Spleen (tissue), 11 donors: ENCODE measurements at regions not wholly inside any gene's neighbourhood (a gene's known extent, or its start where the extent isn't known, plus 50 kb on each side); places are given as distances from the start of the nearest gene placed in this dataset.

Experiments
- DNase-seq: peaks from one replicate; pipeline ENCODE4 v3.0.0-alpha.2; 2020
- H3K27ac ChIP-seq, 8 donors: fragments of 200-600 bp; sonication (generic) in 7 of 8; 1 replicate in 4 of 8; 2 replicates in 4 of 8; pipeline versions ENCODE4 v1.5.0 to v1.8.0; 2016 to 2021; ENCODE audit warnings: inconsistent platforms in 4 of 8, mild to moderate bottlenecking in 4 of 8, moderate library complexity in 1 of 8
- H3K27me3 ChIP-seq, 7 donors: fragments of 200-600 bp; sonication (generic) in 6 of 7; replicated peaks in 1 of 7; 1 replicate in 4 of 7; 2 replicates in 3 of 7; pipeline versions ENCODE4 v1.5.0 to v1.8.0; 2016 to 2021; ENCODE audit warnings: inconsistent platforms in 3 of 7, mild to moderate bottlenecking in 1 of 7
- H3K36me3 ChIP-seq, 6 donors: fragments of 200-600 bp; sonication (generic) in 5 of 6; 1 replicate in 4 of 6; 2 replicates in 2 of 6; pipeline versions ENCODE4 v1.5.0 to v1.8.0; 2016 to 2021; ENCODE audit warnings: inconsistent platforms in 2 of 6
- H3K4me1 ChIP-seq, 6 donors: fragments of 200-600 bp; sonication (generic) in 5 of 6; 1 replicate in 3 of 6; 2 replicates in 3 of 6; pipeline versions ENCODE4 v1.5.0 to v1.8.0; 2016 to 2021; ENCODE audit warnings: inconsistent platforms in 3 of 6
- H3K4me3 ChIP-seq, 8 donors: fragments of 200-600 bp; sonication (generic) in 7 of 8; 1 replicate in 4 of 8; 2 replicates in 4 of 8; pipeline versions ENCODE4 v1.5.0 to v1.8.0; 2016 to 2021; ENCODE audit warnings: inconsistent platforms in 4 of 8, mild to moderate bottlenecking in 4 of 8, moderate library complexity in 2 of 8
- H3K9me3 ChIP-seq, 8 donors: fragments of 200-600 bp; sonication (generic) in 7 of 8; 1 replicate in 4 of 8; 2 replicates in 4 of 8; pipeline versions ENCODE4 v1.5.0 to v1.8.0; 2016 to 2021; ENCODE audit warnings: inconsistent platforms in 4 of 8
- POLR2A ChIP-seq, 3 donors: fragments of 450-650 bp; IDR thresholded peaks; one replicate each; pipeline ENCODE4 v1.5.1; 2017; ENCODE audit warnings: antibody characterized with exemption in 3 of 3, mild to moderate bottlenecking in 1 of 3
- POLR2AphosphoS5 ChIP-seq, 3 donors: sonication (generic); formaldehyde crosslinking; IDR thresholded peaks; one replicate each; pipeline ENCODE4 v1.5.1; 2017; ENCODE audit warnings: antibody characterized with exemption in 3 of 3
- WGBS, 5 donors: extraction: QIAGEN DNeasy Blood & Tissue Kit in 3 of 5; methylation state at CpG; one replicate each; pipeline versions ENCODE4 v1.1.5 to v1.1.7; 2013 to 2018; 5-methylcytosine and 5-hydroxymethylcytosine counted together
- intact Hi-C: fragments of 100-400 bp; cut with DNase I; formaldehyde crosslinking; loops from one replicate; pipeline ENCODE4 v1.15.0; 2023; ENCODE audit warnings: low total_unique reads
- TF ChIP-seq, protein P1 (sequence below), 11 experiments: fragments of 200-600 bp in 7 of 11; fragments of 450-650 bp in 4 of 11; sonication (generic) in 4 of 11; IDR thresholded peaks in 8 of 11; conservative IDR thresholded peaks in 3 of 11; 1 replicate in 7 of 11; 2 replicates in 4 of 11; pipeline versions ENCODE4 v1.4.0 to v1.8.0; 2016 to 2021; ENCODE audit warnings: antibody characterized with exemption in 11 of 11, inconsistent platforms in 4 of 11, mild to moderate bottlenecking in 1 of 11
- donor health status: healthy with polysubstance abuse.
- donor health status: DM: no; HTN: no; CAD: no; lungs with moderate emphysema.
- donor health status: DM: no; HTN: no; CAD: no.
- donor health status: Bipolar disorder and iron deficiency.
- donor health status: healthy.
- donor health status: DM: no; HTN: no; CAD: no.
- donor health status: DM: yes; HTN: yes; CAD: no.

DNA sequence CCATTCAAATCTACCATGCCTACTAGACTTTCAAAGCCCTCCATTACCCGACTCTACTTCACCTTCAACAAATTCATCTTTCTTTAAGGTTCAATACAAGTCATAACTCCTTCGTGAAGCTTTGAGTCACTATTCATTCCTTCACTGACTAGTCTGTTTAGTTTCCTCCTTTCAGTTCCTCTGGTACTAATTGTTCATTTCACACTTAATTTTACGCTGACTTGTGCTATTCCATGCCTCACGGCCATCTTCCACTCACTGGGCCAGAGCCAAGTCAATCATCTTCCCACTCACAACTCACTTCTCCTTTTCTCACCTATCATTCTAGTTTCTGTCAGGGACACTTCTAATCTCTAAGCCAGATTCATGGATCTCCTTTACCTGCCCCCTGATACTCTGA, 136.2 kb downstream of the MTX2 start:
- no peaks in the 10 kb centered on the region for H3K4me1 ChIP-seq
- TF ChIP-seq, protein P1, sequence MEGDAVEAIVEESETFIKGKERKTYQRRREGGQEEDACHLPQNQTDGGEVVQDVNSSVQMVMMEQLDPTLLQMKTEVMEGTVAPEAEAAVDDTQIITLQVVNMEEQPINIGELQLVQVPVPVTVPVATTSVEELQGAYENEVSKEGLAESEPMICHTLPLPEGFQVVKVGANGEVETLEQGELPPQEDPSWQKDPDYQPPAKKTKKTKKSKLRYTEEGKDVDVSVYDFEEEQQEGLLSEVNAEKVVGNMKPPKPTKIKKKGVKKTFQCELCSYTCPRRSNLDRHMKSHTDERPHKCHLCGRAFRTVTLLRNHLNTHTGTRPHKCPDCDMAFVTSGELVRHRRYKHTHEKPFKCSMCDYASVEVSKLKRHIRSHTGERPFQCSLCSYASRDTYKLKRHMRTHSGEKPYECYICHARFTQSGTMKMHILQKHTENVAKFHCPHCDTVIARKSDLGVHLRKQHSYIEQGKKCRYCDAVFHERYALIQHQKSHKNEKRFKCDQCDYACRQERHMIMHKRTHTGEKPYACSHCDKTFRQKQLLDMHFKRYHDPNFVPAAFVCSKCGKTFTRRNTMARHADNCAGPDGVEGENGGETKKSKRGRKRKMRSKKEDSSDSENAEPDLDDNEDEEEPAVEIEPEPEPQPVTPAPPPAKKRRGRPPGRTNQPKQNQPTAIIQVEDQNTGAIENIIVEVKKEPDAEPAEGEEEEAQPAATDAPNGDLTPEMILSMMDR (IDR thresholded peaks at IDR 0.05 in 8 of 11, conservative IDR thresholded peaks at IDR 0.05 in 3 of 11) = no peak
- TF ChIP-seq POLR2AphosphoS5 (IDR thresholded peaks at IDR 0.05) = no peak
- no peak for TF ChIP-seq POLR2A (IDR thresholded peaks at IDR 0.05)
- no peaks in the 10 kb centered on the region for H3K9me3 ChIP-seq
- DNase-seq = no peak
- 62 to 71% methylated on average over 4 of the region's 4 CpGs; no CpG with 5 or more reads in 3 of the 5 donors for WGBS, 5 donors
- no peak overlapping the region for H3K27ac ChIP-seq
- intact Hi-C loops = no loop called here
- H3K36me3 ChIP-seq = no peaks in the 10 kb centered on the region
- peaks cover 0 to 4% (median 0%) of the 10 kb centered on the region in 7 donors for H3K27me3 ChIP-seq
- no peak overlapping the region for H3K4me3 ChIP-seq

DNA sequence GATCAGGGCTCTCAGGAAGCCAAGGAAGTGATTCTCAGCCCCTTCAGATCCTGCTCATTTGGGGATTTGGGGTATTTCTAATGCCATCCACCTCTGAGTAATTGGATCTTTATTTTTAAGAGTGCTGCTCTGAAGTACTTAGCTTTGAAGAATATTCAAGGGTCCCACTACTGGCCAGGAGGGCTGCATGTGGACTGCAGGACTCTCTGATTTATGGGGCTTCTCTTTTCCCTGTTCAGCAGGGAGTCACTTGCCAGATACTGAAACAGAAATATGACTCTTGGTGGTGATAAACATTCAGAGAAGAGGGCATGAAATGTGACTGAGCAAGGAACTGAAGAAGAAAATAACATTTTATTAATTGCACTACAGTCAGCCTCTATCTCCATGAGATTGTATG, 138.5 kb downstream of the MTX2 start:
- Histone ChIP-seq H3K4me1 (no peaks in the 10 kb centered on the region), H3K36me3 (no peaks in the 10 kb centered on the region)
- intact Hi-C loops = no loop called here

DNA sequence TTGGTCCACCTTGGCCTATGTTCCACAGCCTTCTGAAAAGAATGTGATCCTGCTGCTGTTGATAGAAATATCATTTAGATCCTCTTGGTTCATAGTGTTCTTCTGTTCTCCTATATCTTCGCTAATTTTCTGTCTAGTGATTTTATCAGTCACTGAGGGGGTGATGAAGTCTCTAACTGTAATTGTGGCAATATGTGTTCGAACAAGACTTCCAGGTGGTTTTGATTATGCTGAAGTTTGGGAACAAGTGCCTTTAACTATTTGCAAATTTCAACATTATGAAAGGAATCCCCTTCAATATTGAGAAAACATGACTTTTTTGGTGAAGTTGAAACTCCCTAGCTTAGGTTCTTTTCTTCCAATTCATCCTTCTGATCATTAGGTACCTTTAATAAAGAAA, 140.4 kb downstream of the MTX2 start:
- Histone ChIP-seq H3K4me3 (no peak overlapping the region), H3K27me3 (peaks cover 0 to 18% (median 0%) of the 10 kb centered on the region in 7 donors), H3K36me3 (no peaks in the 10 kb centered on the region), H3K27ac (no peak overlapping the region), H3K9me3 (no peaks in the 10 kb centered on the region), H3K4me1 (no peaks in the 10 kb centered on the region)
- intact Hi-C loops = no loop called here
- DNase-seq = no peak
- TF ChIP-seq, protein P1 (IDR thresholded peaks at IDR 0.05 in 8 of 11, conservative IDR thresholded peaks at IDR 0.05 in 3 of 11) = no peak
- TF ChIP-seq POLR2A (IDR thresholded peaks at IDR 0.05) = no peak
- no peak for TF ChIP-seq POLR2AphosphoS5 (IDR thresholded peaks at IDR 0.05)
- WGBS, 5 donors = 89 to 93% (median 92%) methylated on average over 2 of the region's 2 CpGs

More for the DNA sequence above, 138.5 kb downstream of the MTX2 start:
- Histone ChIP-seq H3K9me3 (no peaks in the 10 kb centered on the region), H3K27me3 (peaks cover 0 to 18% (median 0%) of the 10 kb centered on the region in 7 donors), H3K27ac (no peak overlapping the region), H3K4me3 (no peak overlapping the region)
- DNase-seq = no peak
- TF ChIP-seq, protein P1 (IDR thresholded peaks at IDR 0.05 in 8 of 11, conservative IDR thresholded peaks at IDR 0.05 in 3 of 11) = no peak
- TF ChIP-seq POLR2AphosphoS5 (IDR thresholded peaks at IDR 0.05) (no peak), POLR2A (IDR thresholded peaks at IDR 0.05) (no peak)

DNA sequence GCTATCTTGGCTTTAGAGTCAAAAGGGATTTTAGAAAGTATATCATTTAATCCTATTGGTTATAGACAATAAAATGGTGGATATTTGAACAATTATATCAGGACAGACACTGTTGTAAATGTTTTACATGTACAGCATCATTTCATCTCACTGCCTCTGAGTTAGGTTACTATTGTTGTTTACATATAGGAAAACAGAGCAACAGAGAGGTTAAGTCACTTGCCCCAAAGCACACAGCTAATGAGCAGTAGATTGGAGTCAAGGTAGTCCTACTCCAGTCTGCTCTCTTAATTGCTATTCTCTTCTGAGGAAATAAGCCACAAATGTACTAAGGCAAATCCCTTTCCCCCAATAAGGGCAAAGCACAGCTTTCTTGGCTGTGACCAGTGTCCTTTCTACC, 142.9 kb downstream of the MTX2 start:
- Histone ChIP-seq H3K27ac (no peak overlapping the region), H3K9me3 (no peaks in the 10 kb centered on the region), H3K27me3 (peaks cover 0 to 34% (median 0%) of the 10 kb centered on the region in 7 donors), H3K36me3 (no peaks in the 10 kb centered on the region), H3K4me1 (no peaks in the 10 kb centered on the region), H3K4me3 (no peak overlapping the region)
- intact Hi-C loops = no loop called here
- TF ChIP-seq, protein P1 (IDR thresholded peaks at IDR 0.05 in 8 of 11, conservative IDR thresholded peaks at IDR 0.05 in 3 of 11) = no peak
- no peak for TF ChIP-seq POLR2A (IDR thresholded peaks at IDR 0.05)
- TF ChIP-seq POLR2AphosphoS5 (IDR thresholded peaks at IDR 0.05) = no peak
- no peak for DNase-seq
